Femur (tissue), 1 donor: ENCODE measurements at regions not wholly inside any gene's neighbourhood (a gene's known extent, or its start where the extent isn't known, plus 50 kb on each side); places are given as distances from the start of the nearest gene placed in this dataset.
"Not testable (repeated sequence)": the region's sequence is repeated elsewhere in the genome, so short reads cannot be mapped to it uniquely, and the experiment has no call there.

ENCODE experiments used
- DNase-seq: peaks from one replicate; pipeline ENCODE4 v3.0.0-alpha.2; 2017

GRCh38 chr14:41280745-41281144 is 325.9 kb upstream of the LRFN5 start:
- no peak for DNase-seq

GRCh38 chr14:41277450-41277849 is 329.2 kb upstream of the LRFN5 start:
- DNase-seq = no peak

- DNase-seq = no peak
These were observed 349.2 kb upstream of the LRFN5 start for GRCh38 chr14:41257476-41257875.

GRCh38 chr14:41235466-41235865 is 371.2 kb upstream of the LRFN5 start:
- no peak for DNase-seq

- DNase-seq = no peak
These were observed 376.0 kb upstream of the LRFN5 start for GRCh38 chr14:41230683-41231082.

- no peak for DNase-seq
These were observed 376.9 kb upstream of the LRFN5 start for GRCh38 chr14:41229824-41230223.

GRCh38 chr14:41225433-41225832 is 381.2 kb upstream of the LRFN5 start:
- DNase-seq = no peak

- DNase-seq = no peak
These were observed 384.1 kb upstream of the LRFN5 start for GRCh38 chr14:41222581-41222980.

- not testable (repeated sequence) for DNase-seq
These were observed 391.7 kb upstream of the LRFN5 start for GRCh38 chr14:41214978-41215377.

- DNase-seq = no peak
These were observed 405.0 kb upstream of the LRFN5 start for GRCh38 chr14:41201696-41202095.

GRCh38 chr14:41187868-41188267 is 418.8 kb upstream of the LRFN5 start:
- no peak for DNase-seq

- no peak for DNase-seq
These were observed 435.6 kb upstream of the LRFN5 start for GRCh38 chr14:41171045-41171444.

- no peak for DNase-seq
These were observed 439.6 kb upstream of the LRFN5 start for GRCh38 chr14:41167040-41167439.

- no peak for DNase-seq
These were observed 452.4 kb upstream of the LRFN5 start for GRCh38 chr14:41154143-41154807.

GRCh38 chr14:41146391-41146790 is 460.3 kb upstream of the LRFN5 start:
- no peak for DNase-seq

GRCh38 chr14:41144370-41144769 is 462.3 kb upstream of the LRFN5 start:
- no peak for DNase-seq

GRCh38 chr14:41137741-41138140 is 468.9 kb upstream of the LRFN5 start:
- DNase-seq = no peak

- DNase-seq = no peak
These were observed 476.4 kb upstream of the LRFN5 start for GRCh38 chr14:41130274-41130673.

GRCh38 chr14:41120402-41120801 is 486.3 kb upstream of the LRFN5 start:
- DNase-seq = no peak

GRCh38 chr14:41096131-41096530 is 510.5 kb upstream of the LRFN5 start:
- no peak for DNase-seq

GRCh38 chr14:41087056-41087455 is 519.6 kb upstream of the LRFN5 start:
- no peak for DNase-seq

- DNase-seq = no peak
These were observed 533.1 kb upstream of the LRFN5 start for GRCh38 chr14:41073544-41073943.

- no peak for DNase-seq
These were observed 533.9 kb upstream of the LRFN5 start for GRCh38 chr14:41072776-41073175.

GRCh38 chr14:41071351-41071750 is 535.3 kb upstream of the LRFN5 start:
- DNase-seq = no peak

- no peak for DNase-seq
These were observed 543.9 kb upstream of the LRFN5 start for GRCh38 chr14:41062826-41063225.
